ENCODE measurements at regions not wholly inside any gene's neighbourhood (a gene's known extent, or its start where the extent isn't known, plus 50 kb on each side); places are given as distances from the start of the nearest gene placed in this dataset.

DNA sequence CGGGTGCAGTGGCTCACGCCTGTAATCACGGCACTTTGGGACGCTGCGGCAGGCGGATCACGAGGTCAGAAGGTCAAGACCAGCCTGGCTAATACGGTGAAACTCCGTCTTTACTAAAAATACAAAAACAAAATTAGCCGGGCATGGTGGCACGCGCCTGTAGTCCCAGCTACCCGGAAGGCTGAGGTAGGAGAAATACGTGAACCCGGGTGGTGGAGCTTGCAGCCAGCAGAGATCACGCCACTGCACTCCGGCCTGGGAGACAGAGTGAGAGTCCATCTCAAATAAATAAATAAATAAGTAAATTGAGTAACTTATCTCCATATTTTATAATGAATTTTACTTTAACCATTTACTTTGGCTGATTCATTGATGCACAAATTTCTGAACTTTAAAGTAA lies 1913.3 kb downstream of the PCDH7 start:
- no peaks in the 10 kb centered on the region for H3K27me3 ChIP-seq
- no peak overlapping the region for H3K27ac ChIP-seq
- H3K36me3 ChIP-seq = no peaks in the 10 kb centered on the region
- Mint-ChIP-seq H3K4me3 (no peak overlapping the region), H3K36me3 (no peaks in the 10 kb centered on the region), H3K4me1 (peaks cover 3% of the 10 kb centered on the region), H3K27ac (no peak overlapping the region), H3K9me3 (no peaks in the 10 kb centered on the region), H3K27me3 (ENCODE audit: insufficient read depth, low read depth) (no peaks in the 10 kb centered on the region)
- DNase-seq (ENCODE audit: low spot score) = no peak
- H3K9ac ChIP-seq = no peak overlapping the region
- H3K9me3 ChIP-seq (ENCODE audit: low read depth) = peaks cover 3% of the 10 kb centered on the region
- no peak for TF ChIP-seq EZH2phosphoT487 (IDR thresholded peaks at IDR 0.05)
- no peak for TF ChIP-seq CTCF (IDR thresholded peaks at IDR 0.05)
- no peak for TF ChIP-seq EZH2 (IDR thresholded peaks at IDR 0.05)
- H3K4me1 ChIP-seq = no peaks in the 10 kb centered on the region
- H3K4me3 ChIP-seq = no peak overlapping the region
- no peak overlapping the region for H3K4me2 ChIP-seq
- no peak overlapping the region for H2AFZ ChIP-seq (replicated peaks)
- no peaks in the 10 kb centered on the region for H3K79me2 ChIP-seq (ENCODE audit: low read depth)
- no peaks in the 10 kb centered on the region for H4K20me1 ChIP-seq (ENCODE audit: low read depth)
- H3F3A ChIP-seq (ENCODE audit: low read depth) = no peaks in the 10 kb centered on the region

- Mint-ChIP-seq H3K27me3 (ENCODE audit: insufficient read depth, low read depth) (peaks cover 2% of the 10 kb centered on the region), H3K4me1 (no peaks in the 10 kb centered on the region), H3K27ac (no peak overlapping the region), H3K4me3 (no peak overlapping the region), H3K36me3 (no peaks in the 10 kb centered on the region), H3K9me3 (peaks cover 22% of the 10 kb centered on the region)
- no peaks in the 10 kb centered on the region for H3K36me3 ChIP-seq
- no peak overlapping the region for H3K9ac ChIP-seq
- no peaks in the 10 kb centered on the region for H4K20me1 ChIP-seq (ENCODE audit: low read depth)
- no peaks in the 10 kb centered on the region for H3K27me3 ChIP-seq
- no peak overlapping the region for H3K4me2 ChIP-seq
- no peak for DNase-seq (ENCODE audit: low spot score)
- H3K4me3 ChIP-seq = no peak overlapping the region
- no peaks in the 10 kb centered on the region for H3K4me1 ChIP-seq
- no peak overlapping the region for H3K27ac ChIP-seq
- H3F3A ChIP-seq (ENCODE audit: low read depth) = no peaks in the 10 kb centered on the region
- H3K9me3 ChIP-seq (ENCODE audit: low read depth) = no peaks in the 10 kb centered on the region
- TF ChIP-seq CTCF (IDR thresholded peaks at IDR 0.05) (no peak), EZH2phosphoT487 (IDR thresholded peaks at IDR 0.05) (no peak), EZH2 (IDR thresholded peaks at IDR 0.05) (no peak)
- H2AFZ ChIP-seq (replicated peaks) = no peak overlapping the region
- H3K79me2 ChIP-seq (ENCODE audit: low read depth) = no peaks in the 10 kb centered on the region
These were observed 1925.5 kb downstream of the PCDH7 start for GRCh38 chr4:32645653-32646052.

- Histone ChIP-seq H3K79me2 (ENCODE audit: low read depth) (no peaks in the 10 kb centered on the region), H4K20me1 (ENCODE audit: low read depth) (no peaks in the 10 kb centered on the region), H3K4me2 (no peak overlapping the region), H3F3A (ENCODE audit: low read depth) (no peaks in the 10 kb centered on the region), H3K36me3 (no peaks in the 10 kb centered on the region), H3K4me3 (no peak overlapping the region), H3K9ac (no peak overlapping the region), H3K27ac (no peak overlapping the region), H3K4me1 (no peaks in the 10 kb centered on the region), H2AFZ (replicated peaks) (peak overlapping the region; percentile 86), H3K27me3 (no peaks in the 10 kb centered on the region), H3K9me3 (ENCODE audit: low read depth) (no peaks in the 10 kb centered on the region)
- Mint-ChIP-seq H3K36me3 (no peaks in the 10 kb centered on the region), H3K9me3 (peaks cover 3% of the 10 kb centered on the region), H3K4me1 (peaks cover 5% of the 10 kb centered on the region), H3K27ac (peak overlapping the region; percentile 74), H3K4me3 (no peak overlapping the region), H3K27me3 (ENCODE audit: insufficient read depth, low read depth) (no peaks in the 10 kb centered on the region)
- no peak for TF ChIP-seq CTCF (IDR thresholded peaks at IDR 0.05)
- TF ChIP-seq EZH2 (IDR thresholded peaks at IDR 0.05) = no peak
- no peak for TF ChIP-seq EZH2phosphoT487 (IDR thresholded peaks at IDR 0.05)
- no peak for DNase-seq (ENCODE audit: low spot score)
These were observed 1937.8 kb downstream of the PCDH7 start for GRCh38 chr4:32658019-32658418.

Data from neural progenitor cell (in vitro differentiated cells).